Lower leg skin (tissue), 4 donors: ENCODE measurements at regions not wholly inside any gene's neighbourhood (a gene's known extent, or its start where the extent isn't known, plus 50 kb on each side); places are given as distances from the start of the nearest gene placed in this dataset.

Experiments
- DNase-seq, 2 donors: peaks; one replicate each; pipeline ENCODE4 v3.0.0-alpha.2; 2019; ENCODE audit warnings: low spot score in 2 of 2
- H3K4me3 ChIP-seq: fragments of 200-600 bp; sonication (generic); 2 replicates; pipeline ENCODE4 v1.5.1; 2017; ENCODE audit warnings: mild to moderate bottlenecking, low read depth; ENCODE audit not compliant: poor library complexity, severe bottlenecking
- POLR2A ChIP-seq, 2 donors: fragments of 450-650 bp; IDR thresholded peaks; one replicate each; pipeline ENCODE4 v1.6.1; 2016 to 2017; ENCODE audit warnings: antibody characterized with exemption in 2 of 2, mild to moderate bottlenecking in 1 of 2, moderate library complexity in 1 of 2
- WGBS, 2 donors: methylation state at CpG; one replicate each; pipeline ENCODE4 v1.1.5; 2018; 5-methylcytosine and 5-hydroxymethylcytosine counted together
- intact Hi-C: fragments of 100-400 bp; cut with DNase I; formaldehyde crosslinking; loops from one replicate; pipeline ENCODE4 v1.15.0; 2023; ENCODE audit warnings: low total_unique reads
- TF ChIP-seq, protein P1 (sequence below), 3 donors: fragments of 450-650 bp; IDR thresholded peaks; one replicate each; pipeline ENCODE4 v1.5.1; 2016; ENCODE audit warnings: antibody characterized with exemption in 3 of 3, mild to moderate bottlenecking in 3 of 3, moderate library complexity in 2 of 3

GRCh38 chr18:10269261-10269660 is 185.2 kb upstream of the APCDD1 start:
- TF ChIP-seq POLR2A (IDR thresholded peaks at IDR 0.05) = no peak
- TF ChIP-seq, protein P1, sequence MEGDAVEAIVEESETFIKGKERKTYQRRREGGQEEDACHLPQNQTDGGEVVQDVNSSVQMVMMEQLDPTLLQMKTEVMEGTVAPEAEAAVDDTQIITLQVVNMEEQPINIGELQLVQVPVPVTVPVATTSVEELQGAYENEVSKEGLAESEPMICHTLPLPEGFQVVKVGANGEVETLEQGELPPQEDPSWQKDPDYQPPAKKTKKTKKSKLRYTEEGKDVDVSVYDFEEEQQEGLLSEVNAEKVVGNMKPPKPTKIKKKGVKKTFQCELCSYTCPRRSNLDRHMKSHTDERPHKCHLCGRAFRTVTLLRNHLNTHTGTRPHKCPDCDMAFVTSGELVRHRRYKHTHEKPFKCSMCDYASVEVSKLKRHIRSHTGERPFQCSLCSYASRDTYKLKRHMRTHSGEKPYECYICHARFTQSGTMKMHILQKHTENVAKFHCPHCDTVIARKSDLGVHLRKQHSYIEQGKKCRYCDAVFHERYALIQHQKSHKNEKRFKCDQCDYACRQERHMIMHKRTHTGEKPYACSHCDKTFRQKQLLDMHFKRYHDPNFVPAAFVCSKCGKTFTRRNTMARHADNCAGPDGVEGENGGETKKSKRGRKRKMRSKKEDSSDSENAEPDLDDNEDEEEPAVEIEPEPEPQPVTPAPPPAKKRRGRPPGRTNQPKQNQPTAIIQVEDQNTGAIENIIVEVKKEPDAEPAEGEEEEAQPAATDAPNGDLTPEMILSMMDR (IDR thresholded peaks at IDR 0.05) = no peak
- DNase-seq = no peak
- 17 to 21% methylated on average over 1 of the region's 1 CpG for WGBS, 2 donors
- intact Hi-C loops = no loop called here
- no peak overlapping the region for H3K4me3 ChIP-seq

DNA sequence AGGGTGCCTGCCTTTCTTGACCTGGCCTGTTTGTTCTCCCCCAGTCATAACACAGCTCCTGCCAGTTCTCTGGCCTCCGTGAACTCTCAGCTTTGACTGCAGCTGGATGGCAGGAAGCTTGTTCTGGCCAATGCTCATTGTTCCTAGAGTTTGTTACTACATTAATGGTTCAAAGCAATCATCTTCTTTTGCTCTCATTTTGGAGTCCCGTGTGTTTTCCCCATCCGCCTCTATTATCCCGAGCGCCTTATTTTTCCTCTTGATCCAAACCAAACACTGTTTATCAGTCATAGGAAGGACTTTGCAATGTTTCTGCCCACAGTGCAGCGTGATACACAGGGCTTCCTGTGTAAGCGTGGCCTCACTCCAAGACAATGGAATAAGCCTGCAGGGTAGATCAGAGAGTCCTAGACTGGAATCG is 184.3 kb upstream of the APCDD1 start:
- intact Hi-C loops = no loop called here
- no peak for DNase-seq
- WGBS, 2 donors = 35 to 53% methylated on average over 8 of the region's 8 CpGs
- H3K4me3 ChIP-seq = no peak overlapping the region
- TF ChIP-seq, protein P1 (IDR thresholded peaks at IDR 0.05) = no peak
- TF ChIP-seq POLR2A (IDR thresholded peaks at IDR 0.05) = no peak

- 95 to 98% methylated on average over 4 of the region's 4 CpGs for WGBS, 2 donors
- H3K4me3 ChIP-seq = no peak overlapping the region
- TF ChIP-seq, protein P1 (IDR thresholded peaks at IDR 0.05) = no peak
- TF ChIP-seq POLR2A (IDR thresholded peaks at IDR 0.05) = no peak
- intact Hi-C loops = no loop called here
- DNase-seq = no peak
These were observed 183.0 kb upstream of the APCDD1 start for GRCh38 chr18:10271481-10271880.

- no peak for TF ChIP-seq POLR2A (IDR thresholded peaks at IDR 0.05)
- TF ChIP-seq, protein P1 (IDR thresholded peaks at IDR 0.05) = no peak
- DNase-seq = no peak
- 62 to 78% methylated on average over 5 of the region's 5 CpGs for WGBS, 2 donors
- intact Hi-C loops = no loop called here
- H3K4me3 ChIP-seq = no peak overlapping the region
These were observed 180.1 kb upstream of the APCDD1 start for GRCh38 chr18:10274301-10274700.

- no peak overlapping the region for H3K4me3 ChIP-seq
- 92 to 94% methylated on average over 3 of the region's 3 CpGs for WGBS, 2 donors
- no peak for TF ChIP-seq POLR2A (IDR thresholded peaks at IDR 0.05)
- TF ChIP-seq, protein P1 (IDR thresholded peaks at IDR 0.05) = no peak
- intact Hi-C loops = no loop called here
- DNase-seq = no peak
These were observed 178.9 kb upstream of the APCDD1 start for GRCh38 chr18:10275486-10275885.

DNA sequence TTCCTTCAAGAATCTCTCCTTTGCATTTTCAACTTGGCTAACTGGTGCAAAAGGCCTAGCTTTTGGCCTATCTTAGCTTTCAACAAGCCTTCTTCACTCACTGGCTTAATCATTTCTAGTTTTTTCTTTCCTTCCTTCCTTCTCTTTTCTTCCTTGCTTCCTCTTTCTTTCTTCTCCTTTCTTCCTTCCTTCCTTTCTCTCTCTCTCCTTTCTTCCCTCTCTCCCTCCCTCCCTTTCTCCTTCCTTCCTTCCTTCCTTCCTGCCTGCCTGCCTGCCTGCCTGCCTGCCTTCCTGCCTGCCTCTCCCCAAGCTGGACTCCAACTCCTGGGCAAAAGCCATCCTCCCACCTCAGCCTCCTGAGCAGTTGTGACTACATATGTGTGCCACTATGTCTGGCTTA is 176.2 kb upstream of the APCDD1 start:
- DNase-seq = no peak
- TF ChIP-seq, protein P1 (IDR thresholded peaks at IDR 0.05) = no peak
- no peak for TF ChIP-seq POLR2A (IDR thresholded peaks at IDR 0.05)
- intact Hi-C loops = no loop called here
- no peak overlapping the region for H3K4me3 ChIP-seq
